SKM-1 treated with dmso at 0.1 percent for 144 hours (cell line): ENCODE measurements at regions not wholly inside any gene's neighbourhood (a gene's known extent, or its start where the extent isn't known, plus 50 kb on each side); places are given as distances from the start of the nearest gene placed in this dataset.

Source experiments
- DNase-seq: peaks from one replicate; lab custom pipeline; 2025; ENCODE audit not compliant: unreplicated experiment; lab: John Stamatoyannopoulos, UW

GRCh38 chr3:145939431-145939830, 221.6 kb downstream of the PLOD2 start:
- no peak for DNase-seq

DNA sequence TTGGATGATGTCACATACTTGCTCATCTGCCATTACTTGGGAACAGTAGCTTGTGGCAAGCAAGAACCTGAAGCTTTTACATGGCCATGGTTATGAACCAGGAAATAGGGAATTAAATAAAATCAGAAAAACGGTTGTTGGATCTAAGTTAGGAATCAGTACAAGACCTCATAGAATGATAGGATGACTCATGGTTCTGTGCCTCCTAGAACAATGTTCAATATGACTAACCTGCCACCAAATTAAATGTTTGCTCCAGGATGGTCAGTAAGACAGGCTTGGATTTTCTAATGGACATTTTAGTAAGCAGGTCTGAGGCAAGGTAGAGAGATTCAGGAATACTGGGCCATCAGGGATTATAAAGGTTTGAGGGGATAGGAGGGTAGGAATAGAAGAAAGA, 218.9 kb downstream of the PLOD2 start:
- DNase-seq: no peak

GRCh38 chr3:145943952-145944351, 217.0 kb downstream of the PLOD2 start:
- DNase-seq: no peak

DNA sequence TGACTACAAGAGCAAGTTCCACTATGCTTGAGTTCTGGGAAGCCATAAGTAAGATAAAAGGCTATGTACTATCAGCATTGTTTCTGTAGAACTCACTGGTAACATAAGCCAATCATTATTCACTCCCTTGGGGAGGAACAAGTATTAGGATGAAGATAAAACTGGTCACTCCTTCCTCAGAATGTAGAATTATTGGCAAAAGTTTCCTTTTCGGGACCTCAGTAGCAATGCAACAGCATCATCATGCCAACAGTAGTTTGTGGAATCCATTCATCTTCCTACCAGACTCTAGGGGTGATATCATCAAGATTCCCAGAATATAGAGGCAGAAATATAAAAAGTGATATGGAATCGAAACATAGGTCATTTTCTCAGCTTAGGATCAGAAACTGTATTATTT, 209.5 kb downstream of the PLOD2 start:
- DNase-seq: no peak

- DNase-seq: no peak
These were observed 208.4 kb downstream of the PLOD2 start for GRCh38 chr3:145952536-145952935.

- DNase-seq: no peak
These were observed 207.7 kb downstream of the PLOD2 start for GRCh38 chr3:145953316-145953715.

GRCh38 chr3:145959457-145960088, 201.4 kb downstream of the PLOD2 start:
- DNase-seq: no peak

- DNase-seq: no peak
These were observed 197.9 kb downstream of the PLOD2 start for GRCh38 chr3:145963111-145963510.

- no peak for DNase-seq
These were observed 193.9 kb downstream of the PLOD2 start for GRCh38 chr3:145967043-145967442.

- no peak for DNase-seq
These were observed 189.8 kb downstream of the PLOD2 start for GRCh38 chr3:145971186-145971585.

GRCh38 chr3:145972851-145973250, 188.1 kb downstream of the PLOD2 start:
- DNase-seq: no peak

GRCh38 chr3:145981056-145981455, 179.9 kb downstream of the PLOD2 start:
- no peak for DNase-seq

- no peak for DNase-seq
These were observed 177.9 kb downstream of the PLOD2 start for GRCh38 chr3:145983101-145983500.
